HCT116 (cell line): ENCODE measurements at regions not wholly inside any gene's neighbourhood (a gene's known extent, or its start where the extent isn't known, plus 50 kb on each side); places are given as distances from the start of the nearest gene placed in this dataset.

Experiments
- CEBPB ChIP-seq: IDR thresholded peaks from 2 replicates; pipeline ENCODE4 v1.6.1; 2012; ENCODE audit warnings: low read depth
- EGR1 ChIP-seq: IDR thresholded peaks from 2 replicates; pipeline ENCODE4 v1.6.1; 2012; ENCODE audit warnings: low read depth
- EZH2 ChIP-seq: fragments of 200-600 bp; sonication (generic); IDR thresholded peaks from 2 replicates; pipeline ENCODE4 v1.6.1; 2017; ENCODE audit warnings: antibody characterized with exemption, mixed run types
- EZH2phosphoT487 ChIP-seq: fragments of 200-600 bp; IDR thresholded peaks from 2 replicates; pipeline ENCODE4 v1.6.1; 2018; ENCODE audit warnings: antibody characterized with exemption, borderline replicate concordance
- POLR2AphosphoS5 ChIP-seq: IDR thresholded peaks from 2 replicates; pipeline ENCODE4 v1.6.1; 2011; ENCODE audit warnings: mild to moderate bottlenecking, low read depth, low read length, moderate library complexity
- SP1 ChIP-seq: IDR thresholded peaks from 2 replicates; pipeline ENCODE4 v1.6.1; 2012; ENCODE audit warnings: low read depth
- YY1 ChIP-seq: IDR thresholded peaks from 2 replicates; pipeline ENCODE4 v1.6.1; 2011; ENCODE audit warnings: low read length, low read depth, moderate library complexity, mild to moderate bottlenecking; ENCODE audit not compliant: insufficient replicate concordance; ENCODE audit errors: extremely low read depth
- TF ChIP-seq, protein P1 (sequence below), 3 experiments: fragments of 200-600 bp in 1 of 3; sonication (generic) in 1 of 3; IDR thresholded peaks in 2 of 3; conservative IDR thresholded peaks in 1 of 3; 2 replicates each; pipeline ENCODE4 v1.5.1; 2012 to 2017; ENCODE audit warnings: low read depth in 2 of 3, low read length in 2 of 3, antibody characterized with exemption in 1 of 3, borderline replicate concordance in 1 of 3, control low read depth in 1 of 3, mild to moderate bottlenecking in 1 of 3, mixed read lengths in 1 of 3, mixed run types in 1 of 3, moderate library complexity in 1 of 3; ENCODE audit not compliant: insufficient read depth in 1 of 3
- TF ChIP-seq, protein P2 (sequence below): IDR thresholded peaks from 2 replicates; pipeline ENCODE4 v1.6.1; 2012; ENCODE audit warnings: low read depth
- TF ChIP-seq, protein P3 (sequence below): IDR thresholded peaks from 2 replicates; pipeline ENCODE4 v1.6.1; 2012

DNA sequence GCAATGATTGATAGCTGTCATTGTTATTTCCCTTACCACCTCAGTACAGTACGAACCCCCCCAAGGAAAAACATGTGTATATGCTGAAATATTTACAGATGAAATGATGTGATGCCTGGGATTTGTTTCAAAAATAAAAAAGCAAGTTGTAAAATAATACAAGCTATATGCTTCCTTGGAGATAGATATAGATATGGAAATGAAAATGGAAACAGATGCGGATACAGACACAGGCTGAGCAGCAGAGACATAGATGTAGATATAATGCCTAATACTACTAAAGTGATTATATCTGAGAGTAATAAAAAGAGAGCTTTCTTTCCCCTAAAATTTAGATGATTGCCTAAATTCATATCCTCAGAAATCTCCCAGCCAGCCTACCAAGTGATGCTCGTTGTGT is 127.5 kb upstream of the TNPO1 start:
- TF ChIP-seq, protein P1, sequence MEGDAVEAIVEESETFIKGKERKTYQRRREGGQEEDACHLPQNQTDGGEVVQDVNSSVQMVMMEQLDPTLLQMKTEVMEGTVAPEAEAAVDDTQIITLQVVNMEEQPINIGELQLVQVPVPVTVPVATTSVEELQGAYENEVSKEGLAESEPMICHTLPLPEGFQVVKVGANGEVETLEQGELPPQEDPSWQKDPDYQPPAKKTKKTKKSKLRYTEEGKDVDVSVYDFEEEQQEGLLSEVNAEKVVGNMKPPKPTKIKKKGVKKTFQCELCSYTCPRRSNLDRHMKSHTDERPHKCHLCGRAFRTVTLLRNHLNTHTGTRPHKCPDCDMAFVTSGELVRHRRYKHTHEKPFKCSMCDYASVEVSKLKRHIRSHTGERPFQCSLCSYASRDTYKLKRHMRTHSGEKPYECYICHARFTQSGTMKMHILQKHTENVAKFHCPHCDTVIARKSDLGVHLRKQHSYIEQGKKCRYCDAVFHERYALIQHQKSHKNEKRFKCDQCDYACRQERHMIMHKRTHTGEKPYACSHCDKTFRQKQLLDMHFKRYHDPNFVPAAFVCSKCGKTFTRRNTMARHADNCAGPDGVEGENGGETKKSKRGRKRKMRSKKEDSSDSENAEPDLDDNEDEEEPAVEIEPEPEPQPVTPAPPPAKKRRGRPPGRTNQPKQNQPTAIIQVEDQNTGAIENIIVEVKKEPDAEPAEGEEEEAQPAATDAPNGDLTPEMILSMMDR (IDR thresholded peaks at IDR 0.05 in 2 of 3, conservative IDR thresholded peaks at IDR 0.05 in 1 of 3; ENCODE audit: borderline replicate concordance in 1 of 3, insufficient read depth in 1 of 3, low read depth in 2 of 3, low read length in 2 of 3): no peak
- TF ChIP-seq POLR2AphosphoS5 (no peak), YY1 (no peak), EGR1 (no peak), SP1 (no peak), EZH2 (no peak), EZH2phosphoT487 (no peak), CEBPB (no peak)
- TF ChIP-seq, protein P2, sequence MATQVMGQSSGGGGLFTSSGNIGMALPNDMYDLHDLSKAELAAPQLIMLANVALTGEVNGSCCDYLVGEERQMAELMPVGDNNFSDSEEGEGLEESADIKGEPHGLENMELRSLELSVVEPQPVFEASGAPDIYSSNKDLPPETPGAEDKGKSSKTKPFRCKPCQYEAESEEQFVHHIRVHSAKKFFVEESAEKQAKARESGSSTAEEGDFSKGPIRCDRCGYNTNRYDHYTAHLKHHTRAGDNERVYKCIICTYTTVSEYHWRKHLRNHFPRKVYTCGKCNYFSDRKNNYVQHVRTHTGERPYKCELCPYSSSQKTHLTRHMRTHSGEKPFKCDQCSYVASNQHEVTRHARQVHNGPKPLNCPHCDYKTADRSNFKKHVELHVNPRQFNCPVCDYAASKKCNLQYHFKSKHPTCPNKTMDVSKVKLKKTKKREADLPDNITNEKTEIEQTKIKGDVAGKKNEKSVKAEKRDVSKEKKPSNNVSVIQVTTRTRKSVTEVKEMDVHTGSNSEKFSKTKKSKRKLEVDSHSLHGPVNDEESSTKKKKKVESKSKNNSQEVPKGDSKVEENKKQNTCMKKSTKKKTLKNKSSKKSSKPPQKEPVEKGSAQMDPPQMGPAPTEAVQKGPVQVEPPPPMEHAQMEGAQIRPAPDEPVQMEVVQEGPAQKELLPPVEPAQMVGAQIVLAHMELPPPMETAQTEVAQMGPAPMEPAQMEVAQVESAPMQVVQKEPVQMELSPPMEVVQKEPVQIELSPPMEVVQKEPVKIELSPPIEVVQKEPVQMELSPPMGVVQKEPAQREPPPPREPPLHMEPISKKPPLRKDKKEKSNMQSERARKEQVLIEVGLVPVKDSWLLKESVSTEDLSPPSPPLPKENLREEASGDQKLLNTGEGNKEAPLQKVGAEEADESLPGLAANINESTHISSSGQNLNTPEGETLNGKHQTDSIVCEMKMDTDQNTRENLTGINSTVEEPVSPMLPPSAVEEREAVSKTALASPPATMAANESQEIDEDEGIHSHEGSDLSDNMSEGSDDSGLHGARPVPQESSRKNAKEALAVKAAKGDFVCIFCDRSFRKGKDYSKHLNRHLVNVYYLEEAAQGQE: no peak
- TF ChIP-seq, protein P3, sequence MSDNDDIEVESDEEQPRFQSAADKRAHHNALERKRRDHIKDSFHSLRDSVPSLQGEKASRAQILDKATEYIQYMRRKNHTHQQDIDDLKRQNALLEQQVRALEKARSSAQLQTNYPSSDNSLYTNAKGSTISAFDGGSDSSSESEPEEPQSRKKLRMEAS: no peak
